CD14-positive monocyte (primary cell): ENCODE measurements at regions not wholly inside any gene's neighbourhood (a gene's known extent, or its start where the extent isn't known, plus 50 kb on each side); places are given as distances from the start of the nearest gene placed in this dataset.

Source experiments
- DNase-seq, 3 donors: peaks; one replicate each; pipeline ENCODE4 v3.0.0-alpha.2; 2011 to 2022
- H2AFZ ChIP-seq: 2 replicates; pipeline ENCODE4 v1.6.0; 2012; ENCODE audit warnings: mild to moderate bottlenecking, low read depth, low read length, inconsistent platforms; ENCODE audit not compliant: insufficient read depth, poor library complexity, severe bottlenecking
- H3K27ac ChIP-seq, 2 donors: 1 replicate in 1 of 2; 2 replicates in 1 of 2; pipeline ENCODE4 v1.5.1; 2012 to 2013; ENCODE audit warnings: low read length in 2 of 2, control low read depth in 1 of 2, inconsistent platforms in 1 of 2, low read depth in 1 of 2, mild to moderate bottlenecking in 1 of 2
- H3K27me3 ChIP-seq, 2 donors: one replicate each; pipeline versions ENCODE4 v1.6.0 to v1.6.1; 2011 to 2013; ENCODE audit warnings: low read length in 2 of 2; ENCODE audit not compliant: control insufficient read depth in 2 of 2, insufficient read depth in 2 of 2
- H3K36me3 ChIP-seq, 2 donors: replicated peaks in 1 of 2; 1 replicate in 1 of 2; 2 replicates in 1 of 2; pipeline versions ENCODE4 v1.5.1 to v1.6.1; 2012 to 2013; ENCODE audit warnings: low read length in 2 of 2, control low read depth in 1 of 2, inconsistent platforms in 1 of 2, mild to moderate bottlenecking in 1 of 2; ENCODE audit not compliant: insufficient read depth in 2 of 2, control insufficient read depth in 1 of 2
- H3K4me1 ChIP-seq, 2 donors: 1 replicate in 1 of 2; 2 replicates in 1 of 2; pipeline versions ENCODE4 v1.5.1 to v1.6.1; 2012 to 2013; ENCODE audit warnings: low read length in 2 of 2, control low read depth in 1 of 2, inconsistent platforms in 1 of 2, mild to moderate bottlenecking in 1 of 2, moderate library complexity in 1 of 2; ENCODE audit not compliant: insufficient read depth in 2 of 2, control insufficient read depth in 1 of 2
- H3K4me2 ChIP-seq: replicated peaks from 2 replicates; pipeline ENCODE3; 2012; ENCODE audit warnings: low read length, moderate library complexity, mild to moderate bottlenecking; ENCODE audit not compliant: poor library complexity, severe bottlenecking; ENCODE audit errors: extremely low read depth
- H3K4me3 ChIP-seq, 3 experiments: fragments of 200-600 bp in 1 of 3; sonication (generic) in 1 of 3; replicated peaks in 1 of 3; 1 replicate in 2 of 3; 2 replicates in 1 of 3; pipeline ENCODE4 v1.5.1; 2011 to 2013; ENCODE audit warnings: low read length in 3 of 3, mild to moderate bottlenecking in 3 of 3, control low read depth in 2 of 3, low read depth in 2 of 3, inconsistent platforms in 1 of 3, moderate library complexity in 1 of 3
- H3K79me2 ChIP-seq: 2 replicates; pipeline ENCODE4 v1.6.0; 2012; ENCODE audit warnings: mild to moderate bottlenecking, control low read depth, inconsistent platforms, low read length, moderate library complexity; ENCODE audit not compliant: insufficient read depth
- H3K9ac ChIP-seq: 2 replicates; pipeline ENCODE4 v1.6.0; 2017; ENCODE audit warnings: low read length, mild to moderate bottlenecking; ENCODE audit not compliant: insufficient read depth, poor library complexity, severe bottlenecking
- H3K9me3 ChIP-seq, 2 donors: replicated peaks in 1 of 2; 1 replicate in 1 of 2; 2 replicates in 1 of 2; pipeline versions ENCODE4 v1.5.1 to v1.6.1; 2012 to 2013; ENCODE audit warnings: low read length in 2 of 2, control low read depth in 1 of 2; ENCODE audit not compliant: control insufficient read depth in 1 of 2, insufficient read depth in 1 of 2
- H4K20me1 ChIP-seq: 2 replicates; pipeline ENCODE4 v1.6.0; 2012; ENCODE audit warnings: mild to moderate bottlenecking, low read length, control low read depth, moderate library complexity; ENCODE audit not compliant: insufficient read depth
- H3K27ac Mint-ChIP-seq, 7 donors: one replicate each; pipeline ENCODE4 v1.8.0; 2020; ENCODE audit warnings: mild to moderate bottlenecking in 7 of 7, mixed read lengths in 7 of 7, moderate library complexity in 6 of 7, inconsistent platforms in 2 of 7
- H3K27me3 Mint-ChIP-seq, 3 donors: one replicate each; pipeline ENCODE4 v1.8.0; 2021 to 2022; ENCODE audit warnings: low read depth in 3 of 3, mild to moderate bottlenecking in 3 of 3, mixed read lengths in 3 of 3, moderate library complexity in 3 of 3, inconsistent platforms in 1 of 3
- H3K36me3 Mint-ChIP-seq, 2 donors: one replicate each; pipeline ENCODE4 v1.8.0; 2020; ENCODE audit warnings: mixed read lengths in 2 of 2, inconsistent platforms in 1 of 2, mild to moderate bottlenecking in 1 of 2
- H3K4me1 Mint-ChIP-seq: one replicate; pipeline ENCODE4 v1.8.0; 2020; ENCODE audit warnings: mild to moderate bottlenecking, mixed read lengths
- H3K4me3 Mint-ChIP-seq, 2 donors: one replicate each; pipeline ENCODE4 v1.8.0; 2020; ENCODE audit warnings: mild to moderate bottlenecking in 2 of 2, mixed read lengths in 2 of 2, moderate library complexity in 1 of 2
- H3K9me3 Mint-ChIP-seq, 7 donors: one replicate each; pipeline ENCODE4 v1.8.0; 2020 to 2022; ENCODE audit warnings: mixed read lengths in 7 of 7, mild to moderate bottlenecking in 6 of 7, moderate library complexity in 6 of 7, inconsistent platforms in 2 of 7
- CTCF ChIP-seq: fragments of 200-600 bp; IDR thresholded peaks from one replicate; pipeline ENCODE4 v1.8.0; 2022; ENCODE audit warnings: antibody characterized with exemption, mild to moderate bottlenecking
- WGBS: methylation state at CpG from one replicate; pipeline ENCODE4 v1.1.5; 2013; ENCODE audit warnings: missing lambda C conversion rate; ENCODE audit not compliant: insufficient coverage; 5-methylcytosine and 5-hydroxymethylcytosine counted together
- intact Hi-C, 2 donors: fragments of 100-400 bp; cut with micrococcal nuclease; formaldehyde crosslinking; loops; one replicate each; pipeline versions ENCODE4 v1.15.0 to v1.15.1; 2023

- 50% methylated on average over 1 of the region's 2 CpGs for WGBS
- no peak overlapping the region for H3K27ac Mint-ChIP-seq
Measured at GRCh38 chr13:18959229-18959628, 222.4 kb downstream of the TUBA3C start.

GRCh38 chr13:18956473-18957078 is 225.0 kb downstream of the TUBA3C start:
- Histone ChIP-seq H3K4me2 (no peak overlapping the region), H3K4me3 (no peak overlapping the region), H3K9ac (no peak overlapping the region), H3K27me3 (no peaks in the 10 kb centered on the region), H3K79me2 (no peaks in the 10 kb centered on the region), H3K36me3 (no peaks in the 10 kb centered on the region), H2AFZ (no peak overlapping the region), H4K20me1 (no peaks in the 10 kb centered on the region), H3K27ac (no peak overlapping the region), H3K9me3 (peaks cover 74 to 79% of the 10 kb centered on the region in 2 donors), H3K4me1 (no peaks in the 10 kb centered on the region)
- H3K27me3 Mint-ChIP-seq: peaks cover 0 to 3% (median 1%) of the 10 kb centered on the region in 3 donors
- H3K4me1 Mint-ChIP-seq: no peaks in the 10 kb centered on the region
- TF ChIP-seq CTCF: no peak
- H3K36me3 Mint-ChIP-seq: no peaks in the 10 kb centered on the region
- DNase-seq: no peak
- intact Hi-C loops: no loop called here
- H3K9me3 Mint-ChIP-seq: peaks cover 25 to 72% (median 52%) of the 10 kb centered on the region in 7 donors
- H3K27ac Mint-ChIP-seq: no peak overlapping the region
- no peak overlapping the region for H3K4me3 Mint-ChIP-seq
- 73% methylated on average over 4 of the region's 4 CpGs for WGBS

More at GRCh38 chr13:18959229-18959628, 222.4 kb downstream of the TUBA3C start:
- Histone ChIP-seq H3K9me3 (peaks cover 79 to 81% of the 10 kb centered on the region in 2 donors), H3K9ac (no peak overlapping the region), H3K4me3 (peak overlapping the region in 1 of 3 experiments; percentile 11), H3K27ac (no peak overlapping the region), H3K4me2 (no peak overlapping the region), H3K79me2 (no peaks in the 10 kb centered on the region), H4K20me1 (no peaks in the 10 kb centered on the region), H3K36me3 (no peaks in the 10 kb centered on the region), H3K27me3 (no peaks in the 10 kb centered on the region), H2AFZ (no peak overlapping the region), H3K4me1 (no peaks in the 10 kb centered on the region)
- DNase-seq: no peak
- intact Hi-C loops: no loop called here
- H3K4me1 Mint-ChIP-seq: no peaks in the 10 kb centered on the region
- H3K4me3 Mint-ChIP-seq: no peak overlapping the region
- TF ChIP-seq CTCF: no peak
- peaks cover 0 to 3% (median 1%) of the 10 kb centered on the region in 3 donors for H3K27me3 Mint-ChIP-seq
- no peaks in the 10 kb centered on the region for H3K36me3 Mint-ChIP-seq
- H3K9me3 Mint-ChIP-seq: peaks cover 25 to 65% (median 62%) of the 10 kb centered on the region in 7 donors
